HPDE6-E6E7 (cell line): ENCODE measurements at regions not wholly inside any gene's neighbourhood (a gene's known extent, or its start where the extent isn't known, plus 50 kb on each side); places are given as distances from the start of the nearest gene placed in this dataset.

Experiments
- DNase-seq: peaks from one replicate; pipeline ENCODE4 v3.0.0; 2011; ENCODE audit warnings: missing footprints; ENCODE audit errors: extremely low spot score

GRCh38 chr11:122276221-122276620 lies 160.2 kb upstream of the BLID start:
- DNase-seq, result no peak

- no peak for DNase-seq
These were observed 159.5 kb upstream of the BLID start for GRCh38 chr11:122275508-122275907.

GRCh38 chr11:122273476-122274191 lies 157.6 kb upstream of the BLID start:
- DNase-seq, result no peak

GRCh38 chr11:122271745-122272144 lies 155.7 kb upstream of the BLID start:
- DNase-seq, result no peak

- no peak for DNase-seq
These were observed 155.1 kb upstream of the BLID start for GRCh38 chr11:122271137-122271536.

GRCh38 chr11:122270535-122270934 lies 154.5 kb upstream of the BLID start:
- DNase-seq, result no peak

- DNase-seq, result no peak
These were observed 153.8 kb upstream of the BLID start for GRCh38 chr11:122269824-122270223.

- no peak for DNase-seq
These were observed 152.7 kb upstream of the BLID start for GRCh38 chr11:122268601-122269130.

GRCh38 chr11:122267602-122268001 lies 151.6 kb upstream of the BLID start:
- no peak for DNase-seq

GRCh38 chr11:122265981-122266380 lies 150.0 kb upstream of the BLID start:
- no peak for DNase-seq

- no peak for DNase-seq
These were observed 148.1 kb upstream of the BLID start for GRCh38 chr11:122264121-122264520.

- no peak for DNase-seq
These were observed 145.5 kb upstream of the BLID start for GRCh38 chr11:122261546-122261945.

- no peak for DNase-seq
These were observed 143.3 kb upstream of the BLID start for GRCh38 chr11:122259195-122259821.

- DNase-seq, result no peak
These were observed 142.6 kb upstream of the BLID start for GRCh38 chr11:122258446-122259194.

- no peak for DNase-seq
These were observed 137.7 kb upstream of the BLID start for GRCh38 chr11:122253589-122254231.

GRCh38 chr11:122248939-122249338 lies 132.9 kb upstream of the BLID start:
- peak; percentile 74 for DNase-seq

- no peak for DNase-seq
These were observed 132.1 kb upstream of the BLID start for GRCh38 chr11:122248131-122248530.

- no peak for DNase-seq
These were observed 130.9 kb upstream of the BLID start for GRCh38 chr11:122246874-122247273.

GRCh38 chr11:122242731-122243130 lies 126.7 kb upstream of the BLID start:
- DNase-seq, result no peak

GRCh38 chr11:122241566-122241965 lies 125.6 kb upstream of the BLID start:
- no peak for DNase-seq

- DNase-seq, result no peak
These were observed 124.6 kb upstream of the BLID start for GRCh38 chr11:122240638-122241037.

GRCh38 chr11:122235615-122236014 lies 119.6 kb upstream of the BLID start:
- no peak for DNase-seq
